ENCODE measurements at regions not wholly inside any gene's neighbourhood (a gene's known extent, or its start where the extent isn't known, plus 50 kb on each side); places are given as distances from the start of the nearest gene placed in this dataset.

DNA sequence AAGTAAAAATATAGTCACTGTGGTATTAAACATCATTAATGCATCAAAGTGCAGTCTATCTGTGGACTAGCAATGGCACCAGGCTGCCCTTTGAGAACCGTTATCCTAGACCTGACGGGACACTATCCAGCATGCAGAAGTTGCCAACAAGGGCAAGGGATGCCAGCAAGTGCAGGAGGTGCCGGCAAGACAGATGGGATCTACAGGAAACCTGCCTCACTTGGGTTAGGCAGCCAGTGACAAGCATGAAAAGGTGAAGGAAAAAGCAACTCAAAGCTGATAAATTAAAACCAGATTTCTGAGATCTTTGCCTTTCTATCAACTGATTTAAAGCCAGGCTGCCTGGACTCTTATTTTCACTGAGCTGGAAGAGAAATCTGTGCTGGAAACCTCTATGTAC is 315.2 kb upstream of the PDE4D start:
- TF ChIP-seq, protein P1, sequence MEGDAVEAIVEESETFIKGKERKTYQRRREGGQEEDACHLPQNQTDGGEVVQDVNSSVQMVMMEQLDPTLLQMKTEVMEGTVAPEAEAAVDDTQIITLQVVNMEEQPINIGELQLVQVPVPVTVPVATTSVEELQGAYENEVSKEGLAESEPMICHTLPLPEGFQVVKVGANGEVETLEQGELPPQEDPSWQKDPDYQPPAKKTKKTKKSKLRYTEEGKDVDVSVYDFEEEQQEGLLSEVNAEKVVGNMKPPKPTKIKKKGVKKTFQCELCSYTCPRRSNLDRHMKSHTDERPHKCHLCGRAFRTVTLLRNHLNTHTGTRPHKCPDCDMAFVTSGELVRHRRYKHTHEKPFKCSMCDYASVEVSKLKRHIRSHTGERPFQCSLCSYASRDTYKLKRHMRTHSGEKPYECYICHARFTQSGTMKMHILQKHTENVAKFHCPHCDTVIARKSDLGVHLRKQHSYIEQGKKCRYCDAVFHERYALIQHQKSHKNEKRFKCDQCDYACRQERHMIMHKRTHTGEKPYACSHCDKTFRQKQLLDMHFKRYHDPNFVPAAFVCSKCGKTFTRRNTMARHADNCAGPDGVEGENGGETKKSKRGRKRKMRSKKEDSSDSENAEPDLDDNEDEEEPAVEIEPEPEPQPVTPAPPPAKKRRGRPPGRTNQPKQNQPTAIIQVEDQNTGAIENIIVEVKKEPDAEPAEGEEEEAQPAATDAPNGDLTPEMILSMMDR (conservative IDR thresholded peaks at IDR 0.05), result no peak
- no peak overlapping the region for H3K27ac ChIP-seq

DNA sequence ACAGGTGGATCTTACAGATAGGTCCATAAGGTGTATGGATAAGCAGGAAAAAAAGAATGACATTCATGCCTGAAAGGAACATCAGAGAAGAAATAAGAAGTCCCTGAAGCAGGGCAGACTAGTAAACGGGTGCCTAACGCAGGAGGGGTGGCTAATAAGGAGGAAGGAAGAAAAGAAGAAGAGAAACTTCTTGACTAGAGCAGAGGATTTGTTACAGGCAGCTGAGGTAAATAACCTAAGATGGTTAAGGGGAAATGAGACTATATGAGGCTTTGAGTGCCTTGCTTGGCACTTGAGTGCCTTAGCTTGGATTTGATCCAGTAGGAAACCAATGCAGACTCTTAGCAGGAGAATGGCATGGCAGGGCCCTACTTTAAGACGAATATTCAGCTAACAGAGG is 313.5 kb upstream of the PDE4D start:
- TF ChIP-seq, protein P1 (conservative IDR thresholded peaks at IDR 0.05), result no peak
- peak overlapping the region; percentile 54 for H3K27ac ChIP-seq

DNA sequence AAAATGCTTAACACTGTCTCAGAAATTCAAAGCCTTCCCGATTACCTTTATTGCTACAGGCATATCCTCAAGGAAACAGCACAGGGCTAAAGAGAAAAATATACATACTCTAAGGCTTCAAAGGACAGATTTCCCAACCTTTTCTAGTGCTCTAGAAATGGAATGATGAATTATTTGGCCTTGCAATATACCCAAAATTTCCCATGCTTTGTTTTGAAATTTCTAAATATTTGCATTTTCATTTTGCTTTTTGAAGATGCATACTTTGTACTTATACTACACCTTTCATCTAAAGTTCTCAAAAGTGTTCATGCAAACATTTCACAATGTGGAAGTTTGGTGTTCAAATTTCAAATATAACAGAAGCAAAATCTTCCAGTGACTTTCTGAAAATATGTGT is 312.7 kb upstream of the PDE4D start:
- H3K27ac ChIP-seq, result peak overlapping the region; percentile 54
- TF ChIP-seq, protein P1 (conservative IDR thresholded peaks at IDR 0.05), result no peak

DNA sequence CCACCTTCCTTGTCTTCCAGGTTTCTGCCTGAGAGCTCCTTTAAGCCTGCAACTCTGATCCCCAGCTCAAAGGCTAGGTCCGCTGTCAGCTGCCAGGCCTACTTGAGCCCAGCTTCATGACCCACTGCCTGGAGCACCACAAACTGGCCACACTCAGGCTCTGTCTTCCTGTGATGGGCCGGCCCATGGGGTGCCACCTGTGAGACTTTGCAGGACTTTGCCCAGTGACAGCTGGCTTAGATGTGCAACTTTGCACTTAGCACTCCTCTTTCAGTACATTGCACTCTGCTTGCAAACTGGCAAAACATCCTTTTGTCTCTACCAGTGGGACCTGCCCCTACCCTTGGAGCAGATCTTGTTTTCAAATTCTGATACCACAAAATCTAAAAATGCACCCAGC is 311.5 kb upstream of the PDE4D start:
- TF ChIP-seq, protein P1 (conservative IDR thresholded peaks at IDR 0.05), result no peak
- peak overlapping the region; percentile 54; the same call in 1 of the 2 replicates for H3K27ac ChIP-seq

DNA sequence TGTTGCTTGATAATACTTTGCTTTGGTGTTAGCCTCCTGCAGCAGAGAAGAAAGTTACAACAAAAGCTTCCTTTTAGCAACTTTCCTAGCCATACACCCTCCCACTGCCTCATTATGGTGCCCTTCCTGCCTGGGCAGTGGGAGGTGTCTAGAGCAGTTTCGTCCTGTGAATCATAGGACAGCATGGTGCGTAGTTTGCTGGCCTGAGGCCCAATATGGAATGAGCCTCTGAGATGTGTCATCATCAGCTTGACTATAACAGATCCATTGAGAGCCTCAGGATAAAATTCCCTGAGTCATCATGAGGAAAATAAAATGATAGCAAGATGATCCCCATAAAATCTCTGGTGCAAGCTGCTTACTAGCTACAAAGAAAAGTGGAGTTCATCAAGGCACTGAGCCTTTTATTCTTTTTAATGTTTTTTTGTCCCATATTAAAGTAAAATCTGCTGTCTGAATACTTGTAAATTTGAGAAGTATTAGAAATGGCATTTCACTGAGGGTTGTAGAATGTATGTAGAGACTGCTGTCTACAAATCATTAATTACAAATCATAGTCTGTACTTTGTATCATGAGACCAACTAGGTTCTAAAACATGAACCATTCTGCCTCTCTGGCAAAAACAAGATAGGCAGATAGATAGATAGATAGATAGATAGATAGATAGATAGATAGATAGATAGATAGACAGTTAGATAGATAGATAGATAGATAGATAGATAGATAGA is 303.0 kb upstream of the PDE4D start:
- TF ChIP-seq, protein P1 (conservative IDR thresholded peaks at IDR 0.05), result no peak
- no peak overlapping the region for H3K27ac ChIP-seq

DNA sequence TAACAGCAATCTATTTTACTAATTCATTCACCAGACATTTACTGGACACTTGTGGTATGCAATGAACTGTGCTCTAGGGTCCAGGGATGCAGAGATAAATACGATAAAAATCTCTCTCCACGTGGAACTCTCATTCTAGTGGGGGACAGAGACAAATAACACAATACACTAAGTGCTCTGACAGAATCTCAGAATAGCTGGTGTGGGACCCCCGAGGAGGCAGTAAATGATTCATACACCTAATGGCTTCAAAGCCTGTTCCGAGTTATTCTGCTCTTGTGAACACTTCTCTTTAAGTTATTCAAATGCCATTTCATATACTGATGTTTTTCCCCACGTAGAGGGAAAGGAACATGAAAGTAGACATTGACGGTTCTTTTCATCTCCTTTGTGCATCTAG is 302.0 kb upstream of the PDE4D start:
- H3K27ac ChIP-seq, result no peak overlapping the region
- TF ChIP-seq, protein P1 (conservative IDR thresholded peaks at IDR 0.05), result no peak

DNA sequence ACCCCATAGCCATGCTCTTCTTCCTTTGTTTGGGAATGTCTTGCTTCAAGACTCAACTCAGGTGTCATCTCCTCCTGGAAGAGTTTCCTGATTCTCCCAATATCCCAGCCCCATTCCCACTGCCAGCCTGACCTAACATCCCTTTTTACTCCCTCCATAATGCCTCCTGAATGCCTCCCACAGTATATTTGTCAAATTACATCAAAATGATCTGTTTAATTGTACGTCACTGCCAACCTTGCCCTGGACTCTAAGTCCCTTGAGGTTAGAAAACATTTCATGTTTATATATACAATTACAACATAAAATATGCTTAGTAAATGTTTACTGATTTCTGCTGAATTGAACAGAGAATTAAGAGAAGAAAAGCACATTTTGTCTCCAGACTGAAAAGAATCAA is 301.6 kb upstream of the PDE4D start:
- no peak overlapping the region for H3K27ac ChIP-seq
- TF ChIP-seq, protein P1 (conservative IDR thresholded peaks at IDR 0.05), result no peak

Data from VCaP (cell line).